ENCODE measurements at regions not wholly inside any gene's neighbourhood (a gene's known extent, or its start where the extent isn't known, plus 50 kb on each side); places are given as distances from the start of the nearest gene placed in this dataset.
"Not testable (repeated sequence)": the region's sequence is repeated elsewhere in the genome, so short reads cannot be mapped to it uniquely, and the experiment has no call there.

- no peak for TF ChIP-seq CTCF (IDR thresholded peaks at IDR 0.05; ENCODE audit: control insufficient read depth, extremely low read depth, insufficient read depth)
- no peak overlapping the region for H3K4me3 ChIP-seq (ENCODE audit: low read depth, low read length)
- no peak for DNase-seq (ENCODE audit: low read depth)
Measured at GRCh38 chr11:97072420-97072819, 682.6 kb downstream of the JRKL start.

GRCh38 chr11:97076666-97077065 lies 686.9 kb downstream of the JRKL start:
- not testable (repeated sequence) for H3K4me3 ChIP-seq (ENCODE audit: low read depth, low read length); DNase-seq (ENCODE audit: low read depth)

GRCh38 chr11:97078443-97078842 lies 688.6 kb downstream of the JRKL start:
- TF ChIP-seq CTCF (IDR thresholded peaks at IDR 0.05; ENCODE audit: control insufficient read depth, extremely low read depth, insufficient read depth): no peak
- no peak for DNase-seq (ENCODE audit: low read depth)
- no peak overlapping the region for H3K4me3 ChIP-seq (ENCODE audit: low read depth, low read length)

GRCh38 chr11:97079244-97079643 lies 689.4 kb downstream of the JRKL start:
- no peak for DNase-seq (ENCODE audit: low read depth)
- H3K4me3 ChIP-seq (ENCODE audit: low read depth, low read length): no peak overlapping the region
- TF ChIP-seq CTCF (IDR thresholded peaks at IDR 0.05; ENCODE audit: control insufficient read depth, extremely low read depth, insufficient read depth): no peak

GRCh38 chr11:97087419-97087818 lies 697.6 kb downstream of the JRKL start:
- DNase-seq (ENCODE audit: low read depth): no peak
- H3K4me3 ChIP-seq (ENCODE audit: low read depth, low read length): no peak overlapping the region
- TF ChIP-seq CTCF (IDR thresholded peaks at IDR 0.05; ENCODE audit: control insufficient read depth, extremely low read depth, insufficient read depth): no peak

- H3K4me3 ChIP-seq (ENCODE audit: low read depth, low read length): no peak overlapping the region
- peak; percentile 37; the same call in 1 of the 2 replicates for TF ChIP-seq CTCF (IDR thresholded peaks at IDR 0.05; ENCODE audit: control insufficient read depth, extremely low read depth, insufficient read depth)
- no peak for DNase-seq (ENCODE audit: low read depth)
Measured at GRCh38 chr11:97092823-97093222, 703.0 kb downstream of the JRKL start.

- H3K4me3 ChIP-seq (ENCODE audit: low read depth, low read length); DNase-seq (ENCODE audit: low read depth): not testable (repeated sequence)
Measured at GRCh38 chr11:97102180-97102579, 712.4 kb downstream of the JRKL start.

- no peak overlapping the region for H3K4me3 ChIP-seq (ENCODE audit: low read depth, low read length)
- TF ChIP-seq CTCF (IDR thresholded peaks at IDR 0.05; ENCODE audit: control insufficient read depth, extremely low read depth, insufficient read depth): no peak
- DNase-seq (ENCODE audit: low read depth): no peak
Measured at GRCh38 chr11:97107604-97108003, 717.8 kb downstream of the JRKL start.
